ENCODE measurements at regions not wholly inside any gene's neighbourhood (a gene's known extent, or its start where the extent isn't known, plus 50 kb on each side); places are given as distances from the start of the nearest gene placed in this dataset.

- Histone ChIP-seq H3K36me3 (no peaks in the 10 kb centered on the region), H3K4me1 (no peaks in the 10 kb centered on the region), H3K27me3 (no peaks in the 10 kb centered on the region), H3K9me3 (peaks cover 0 to 11% (median 8%) of the 10 kb centered on the region in 4 donors), H3K4me3 (no peak overlapping the region), H3K27ac (replicated peaks in 1 of 4) (no peak overlapping the region)
- 93% methylated on average over 1 of the region's 1 CpG for WGBS
- no peak for DNase-seq (ENCODE audit: extremely low spot score)
- TF ChIP-seq, protein P1, sequence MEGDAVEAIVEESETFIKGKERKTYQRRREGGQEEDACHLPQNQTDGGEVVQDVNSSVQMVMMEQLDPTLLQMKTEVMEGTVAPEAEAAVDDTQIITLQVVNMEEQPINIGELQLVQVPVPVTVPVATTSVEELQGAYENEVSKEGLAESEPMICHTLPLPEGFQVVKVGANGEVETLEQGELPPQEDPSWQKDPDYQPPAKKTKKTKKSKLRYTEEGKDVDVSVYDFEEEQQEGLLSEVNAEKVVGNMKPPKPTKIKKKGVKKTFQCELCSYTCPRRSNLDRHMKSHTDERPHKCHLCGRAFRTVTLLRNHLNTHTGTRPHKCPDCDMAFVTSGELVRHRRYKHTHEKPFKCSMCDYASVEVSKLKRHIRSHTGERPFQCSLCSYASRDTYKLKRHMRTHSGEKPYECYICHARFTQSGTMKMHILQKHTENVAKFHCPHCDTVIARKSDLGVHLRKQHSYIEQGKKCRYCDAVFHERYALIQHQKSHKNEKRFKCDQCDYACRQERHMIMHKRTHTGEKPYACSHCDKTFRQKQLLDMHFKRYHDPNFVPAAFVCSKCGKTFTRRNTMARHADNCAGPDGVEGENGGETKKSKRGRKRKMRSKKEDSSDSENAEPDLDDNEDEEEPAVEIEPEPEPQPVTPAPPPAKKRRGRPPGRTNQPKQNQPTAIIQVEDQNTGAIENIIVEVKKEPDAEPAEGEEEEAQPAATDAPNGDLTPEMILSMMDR (IDR thresholded peaks at IDR 0.05): no peak
- TF ChIP-seq EP300 (IDR thresholded peaks at IDR 0.05) (no peak), POLR2AphosphoS5 (IDR thresholded peaks at IDR 0.05) (no peak), POLR2A (IDR thresholded peaks at IDR 0.05; ENCODE audit: low read depth) (no peak)
- intact Hi-C loops (cut with DNase I): no loop called here
Measured at GRCh38 chr10:83357004-83357403, 782.3 kb upstream of the GHITM start.

- Histone ChIP-seq H3K27me3 (no peaks in the 10 kb centered on the region), H3K9me3 (peaks cover 0 to 11% (median 8%) of the 10 kb centered on the region in 4 donors), H3K36me3 (no peaks in the 10 kb centered on the region), H3K4me1 (no peaks in the 10 kb centered on the region), H3K4me3 (no peak overlapping the region), H3K27ac (replicated peaks in 1 of 4) (no peak overlapping the region)
- intact Hi-C loops (cut with DNase I): no loop called here
- no peak for TF ChIP-seq POLR2AphosphoS5 (IDR thresholded peaks at IDR 0.05)
- TF ChIP-seq, protein P1 (IDR thresholded peaks at IDR 0.05): no peak
- TF ChIP-seq POLR2A (IDR thresholded peaks at IDR 0.05; ENCODE audit: low read depth): no peak
- TF ChIP-seq EP300 (IDR thresholded peaks at IDR 0.05): no peak
- no peak for DNase-seq (ENCODE audit: extremely low spot score)
Measured at GRCh38 chr10:83357627-83358026, 781.7 kb upstream of the GHITM start.

DNA sequence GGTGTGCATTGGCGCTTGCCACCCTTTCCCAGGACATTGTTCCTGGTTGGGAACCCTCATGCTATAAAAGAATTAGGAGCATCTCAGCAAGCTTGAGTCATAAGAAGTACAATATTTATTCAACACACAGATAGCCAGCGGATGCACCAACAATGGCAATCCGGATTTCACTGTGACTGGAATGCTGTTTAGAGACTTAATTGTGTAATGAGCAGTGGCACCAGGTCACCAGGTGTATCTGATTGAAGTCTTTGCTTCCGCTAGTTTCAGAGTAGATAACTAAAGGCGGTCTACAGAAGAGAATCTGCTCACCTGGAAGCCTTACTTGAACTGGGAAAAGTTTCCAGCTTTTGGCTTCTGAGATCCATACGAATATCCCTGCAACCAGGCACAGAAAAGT, 772.3 kb upstream of the GHITM start:
- Histone ChIP-seq H3K9me3 (no peaks in the 10 kb centered on the region), H3K27ac (replicated peaks in 1 of 4) (no peak overlapping the region), H3K27me3 (no peaks in the 10 kb centered on the region), H3K4me1 (no peaks in the 10 kb centered on the region), H3K36me3 (no peaks in the 10 kb centered on the region), H3K4me3 (no peak overlapping the region)
- DNase-seq (ENCODE audit: extremely low spot score): no peak
- WGBS: 83% methylated on average over 6 of the region's 6 CpGs
- intact Hi-C loops (cut with DNase I): no loop called here
- TF ChIP-seq POLR2AphosphoS5 (IDR thresholded peaks at IDR 0.05) (no peak), EP300 (IDR thresholded peaks at IDR 0.05) (no peak), POLR2A (IDR thresholded peaks at IDR 0.05; ENCODE audit: low read depth) (no peak)
- TF ChIP-seq, protein P1 (IDR thresholded peaks at IDR 0.05): no peak

DNA sequence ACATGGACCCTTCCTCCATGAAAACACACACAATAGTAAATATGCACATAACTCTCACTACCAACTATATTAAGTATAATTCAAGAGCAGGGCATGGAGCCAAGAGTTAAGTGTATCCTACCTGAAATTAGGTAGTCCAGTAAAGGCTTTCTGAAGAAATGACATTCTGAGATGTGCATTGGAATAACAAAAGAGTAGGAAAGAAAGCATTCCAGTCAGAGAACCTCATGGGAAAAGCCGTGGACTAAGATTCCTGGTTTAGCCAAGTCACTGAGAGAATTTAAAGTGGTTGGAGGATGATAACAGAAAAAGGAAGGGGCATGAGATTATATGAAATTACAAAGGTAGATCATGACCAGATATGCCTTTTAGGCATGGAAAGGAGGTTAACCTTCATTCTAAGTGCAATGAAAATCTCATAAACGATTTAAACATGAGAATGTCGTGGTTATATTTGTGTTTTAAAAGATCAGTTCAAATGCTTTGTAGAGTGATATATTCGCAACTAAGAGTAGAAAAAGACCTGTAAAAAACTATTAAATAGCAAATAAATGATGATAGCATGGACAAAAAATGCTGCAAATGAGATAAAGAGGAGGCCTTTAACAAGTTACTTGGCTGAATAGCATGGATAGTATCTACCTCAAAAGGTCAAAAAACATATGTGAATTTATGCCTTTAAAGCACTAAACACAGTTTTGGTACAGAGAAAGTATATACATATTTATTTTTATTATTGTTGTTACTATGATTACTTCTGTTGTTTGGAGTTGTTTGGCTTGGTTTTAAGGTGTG, 767.4 kb upstream of the GHITM start:
- intact Hi-C loops (cut with DNase I): no loop called here
- Histone ChIP-seq H3K4me3 (no peak overlapping the region), H3K9me3 (no peaks in the 10 kb centered on the region), H3K27ac (replicated peaks in 1 of 4) (no peak overlapping the region), H3K36me3 (no peaks in the 10 kb centered on the region), H3K4me1 (no peaks in the 10 kb centered on the region), H3K27me3 (no peaks in the 10 kb centered on the region)
- TF ChIP-seq POLR2AphosphoS5 (IDR thresholded peaks at IDR 0.05) (no peak), POLR2A (IDR thresholded peaks at IDR 0.05; ENCODE audit: low read depth) (no peak), EP300 (IDR thresholded peaks at IDR 0.05) (no peak)
- TF ChIP-seq, protein P1 (IDR thresholded peaks at IDR 0.05): no peak
- DNase-seq (ENCODE audit: extremely low spot score): no peak
- WGBS: 82% methylated on average over 4 of the region's 4 CpGs

DNA sequence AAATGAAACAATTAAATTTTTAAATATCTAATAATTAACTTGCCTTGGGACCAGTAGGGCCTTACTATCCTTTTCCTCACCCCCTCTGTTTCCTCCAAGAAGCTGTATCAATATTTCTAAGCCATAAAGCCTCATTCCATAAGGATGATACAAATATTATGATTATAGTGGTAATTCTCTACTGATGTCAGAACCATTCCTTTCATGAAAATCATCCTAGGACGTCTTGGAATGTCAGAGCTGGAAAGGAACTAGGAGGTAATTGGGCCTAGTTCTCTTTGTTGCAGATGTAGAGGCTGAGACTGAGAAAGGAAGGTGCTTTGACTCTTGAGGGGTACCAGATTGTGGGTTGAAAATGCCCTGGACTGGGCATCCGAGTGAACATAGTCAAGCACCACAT, 766.7 kb upstream of the GHITM start:
- H3K36me3 ChIP-seq: no peaks in the 10 kb centered on the region

More for the DNA sequence above, 766.7 kb upstream of the GHITM start:
- H3K27me3 ChIP-seq: no peaks in the 10 kb centered on the region
- WGBS: 67% methylated on average over 2 of the region's 2 CpGs
- intact Hi-C loops (cut with DNase I): no loop called here
- H3K4me1 ChIP-seq: no peaks in the 10 kb centered on the region
- TF ChIP-seq EP300 (IDR thresholded peaks at IDR 0.05) (no peak), POLR2AphosphoS5 (IDR thresholded peaks at IDR 0.05) (no peak)
- TF ChIP-seq, protein P1 (IDR thresholded peaks at IDR 0.05): no peak
- H3K4me3 ChIP-seq: no peak overlapping the region
- no peak for DNase-seq (ENCODE audit: extremely low spot score)
- no peak overlapping the region for H3K27ac ChIP-seq (replicated peaks in 1 of 4)
- H3K9me3 ChIP-seq: no peaks in the 10 kb centered on the region
